ENCODE measurements at regions not wholly inside any gene's neighbourhood (a gene's known extent, or its start where the extent isn't known, plus 50 kb on each side); places are given as distances from the start of the nearest gene placed in this dataset.
"Not testable (repeated sequence)": the region's sequence is repeated elsewhere in the genome, so short reads cannot be mapped to it uniquely, and the experiment has no call there.

DNA sequence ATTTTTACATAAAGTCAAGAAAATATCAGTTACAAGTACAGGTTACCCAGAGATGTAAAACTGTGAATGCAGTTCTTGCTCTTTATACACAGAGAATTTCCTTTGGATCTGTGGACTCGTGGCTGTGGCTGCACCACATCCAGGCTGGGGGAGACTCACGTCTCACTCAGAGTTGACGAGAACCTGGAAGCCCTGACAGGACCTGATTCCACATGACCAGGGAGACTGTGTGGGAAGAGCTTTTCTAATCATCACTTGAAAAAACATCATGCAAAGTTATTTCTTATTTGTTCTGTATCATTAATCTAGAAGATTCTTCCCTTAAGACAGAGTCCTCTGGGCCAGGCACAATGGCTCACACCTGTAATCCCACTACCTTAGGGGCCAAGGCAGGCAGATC lies 1159.0 kb downstream of the RPIA start:
- peaks cover 5% of the 10 kb centered on the region for H3K4me1 ChIP-seq (ENCODE audit: insufficient read depth, low read length, severe bottlenecking)
- no peak overlapping the region for H3K4me3 ChIP-seq (ENCODE audit: low read depth, low read length, poor library complexity, severe bottlenecking)
- H3K36me3 ChIP-seq (ENCODE audit: insufficient read depth, low read length), result no peaks in the 10 kb centered on the region
- H3K4me2 ChIP-seq (ENCODE audit: low read length), result no peak overlapping the region
- no peaks in the 10 kb centered on the region for H3K9me2 ChIP-seq (ENCODE audit: low read depth, low read length)
- H3K27me3 ChIP-seq (ENCODE audit: insufficient read depth, low read length), result no peaks in the 10 kb centered on the region
- H2AFZ ChIP-seq (ENCODE audit: low read length), result no peak overlapping the region
- no peak overlapping the region for H3K9ac ChIP-seq (ENCODE audit: low read length)
- H3K79me2 ChIP-seq (ENCODE audit: insufficient read depth, low read length), result no peaks in the 10 kb centered on the region
- TF ChIP-seq EZH2 (IDR thresholded peaks at IDR 0.05; ENCODE audit: borderline replicate concordance, low read length), result no peak
- TF ChIP-seq, protein P1, sequence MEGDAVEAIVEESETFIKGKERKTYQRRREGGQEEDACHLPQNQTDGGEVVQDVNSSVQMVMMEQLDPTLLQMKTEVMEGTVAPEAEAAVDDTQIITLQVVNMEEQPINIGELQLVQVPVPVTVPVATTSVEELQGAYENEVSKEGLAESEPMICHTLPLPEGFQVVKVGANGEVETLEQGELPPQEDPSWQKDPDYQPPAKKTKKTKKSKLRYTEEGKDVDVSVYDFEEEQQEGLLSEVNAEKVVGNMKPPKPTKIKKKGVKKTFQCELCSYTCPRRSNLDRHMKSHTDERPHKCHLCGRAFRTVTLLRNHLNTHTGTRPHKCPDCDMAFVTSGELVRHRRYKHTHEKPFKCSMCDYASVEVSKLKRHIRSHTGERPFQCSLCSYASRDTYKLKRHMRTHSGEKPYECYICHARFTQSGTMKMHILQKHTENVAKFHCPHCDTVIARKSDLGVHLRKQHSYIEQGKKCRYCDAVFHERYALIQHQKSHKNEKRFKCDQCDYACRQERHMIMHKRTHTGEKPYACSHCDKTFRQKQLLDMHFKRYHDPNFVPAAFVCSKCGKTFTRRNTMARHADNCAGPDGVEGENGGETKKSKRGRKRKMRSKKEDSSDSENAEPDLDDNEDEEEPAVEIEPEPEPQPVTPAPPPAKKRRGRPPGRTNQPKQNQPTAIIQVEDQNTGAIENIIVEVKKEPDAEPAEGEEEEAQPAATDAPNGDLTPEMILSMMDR (IDR thresholded peaks at IDR 0.05; ENCODE audit: low read length), result no peak
- H4K20me1 ChIP-seq (ENCODE audit: insufficient read depth, low read length), result no peaks in the 10 kb centered on the region
- no peaks in the 10 kb centered on the region for H3F3A ChIP-seq (ENCODE audit: insufficient read depth, low read length)
- no peak overlapping the region for H3K27ac ChIP-seq (ENCODE audit: low read depth, low read length, poor library complexity, severe bottlenecking)
- H3K9me3 ChIP-seq (ENCODE audit: low read length), result no peaks in the 10 kb centered on the region

DNA sequence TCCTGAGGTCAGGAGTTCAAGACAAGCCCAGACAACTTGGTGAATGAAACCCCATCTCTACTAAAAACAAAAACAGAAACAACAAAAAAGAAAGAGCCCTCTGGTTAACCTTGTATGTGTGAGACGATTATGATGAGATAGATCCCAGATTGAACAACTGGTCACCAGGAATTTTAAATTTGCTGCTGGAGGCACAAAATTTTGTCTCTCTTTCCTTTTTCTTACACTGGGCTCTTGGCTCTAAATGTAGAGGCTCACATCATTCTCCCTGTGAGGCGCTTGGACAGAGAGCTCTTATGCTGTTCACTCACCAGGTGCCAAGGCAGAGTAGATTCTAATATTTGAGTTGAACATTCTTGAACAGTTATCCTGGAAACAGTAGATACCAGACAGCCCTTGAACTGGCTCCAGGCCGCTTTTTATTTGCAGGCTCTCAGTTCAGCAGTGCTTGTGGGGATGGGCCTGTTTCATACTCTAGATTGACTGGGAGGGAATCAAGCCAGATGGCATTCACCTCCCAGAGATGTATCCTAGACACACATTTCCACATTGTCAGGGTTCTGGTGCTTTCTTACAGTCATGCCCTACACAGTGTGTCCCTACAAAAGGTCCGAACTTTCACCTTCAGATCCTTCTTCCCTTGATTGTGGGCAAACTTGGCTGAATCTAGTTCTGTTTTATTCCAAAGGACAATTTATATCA lies 1159.6 kb downstream of the RPIA start:
- H3K4me1 ChIP-seq (ENCODE audit: insufficient read depth, low read length, severe bottlenecking), result peaks cover 5% of the 10 kb centered on the region
- no peak overlapping the region for H3K9ac ChIP-seq (ENCODE audit: low read length)
- H3K9me2 ChIP-seq (ENCODE audit: low read depth, low read length), result no peaks in the 10 kb centered on the region
- no peaks in the 10 kb centered on the region for H3K36me3 ChIP-seq (ENCODE audit: insufficient read depth, low read length)
- H3K4me2 ChIP-seq (ENCODE audit: low read length), result no peak overlapping the region; the same call in 1 of the 2 replicates
- no peaks in the 10 kb centered on the region for H3K79me2 ChIP-seq (ENCODE audit: insufficient read depth, low read length)
- H3F3A ChIP-seq (ENCODE audit: insufficient read depth, low read length), result no peaks in the 10 kb centered on the region
- TF ChIP-seq, protein P1 (IDR thresholded peaks at IDR 0.05; ENCODE audit: low read length), result no peak
- no peak for TF ChIP-seq EZH2 (IDR thresholded peaks at IDR 0.05; ENCODE audit: borderline replicate concordance, low read length)
- H3K27me3 ChIP-seq (ENCODE audit: insufficient read depth, low read length), result no peaks in the 10 kb centered on the region
- H4K20me1 ChIP-seq (ENCODE audit: insufficient read depth, low read length), result no peaks in the 10 kb centered on the region
- no peak overlapping the region for H3K4me3 ChIP-seq (ENCODE audit: low read depth, low read length, poor library complexity, severe bottlenecking)
- H3K27ac ChIP-seq (ENCODE audit: low read depth, low read length, poor library complexity, severe bottlenecking), result no peak overlapping the region
- no peak overlapping the region for H2AFZ ChIP-seq (ENCODE audit: low read length)
- no peaks in the 10 kb centered on the region for H3K9me3 ChIP-seq (ENCODE audit: low read length)

DNA sequence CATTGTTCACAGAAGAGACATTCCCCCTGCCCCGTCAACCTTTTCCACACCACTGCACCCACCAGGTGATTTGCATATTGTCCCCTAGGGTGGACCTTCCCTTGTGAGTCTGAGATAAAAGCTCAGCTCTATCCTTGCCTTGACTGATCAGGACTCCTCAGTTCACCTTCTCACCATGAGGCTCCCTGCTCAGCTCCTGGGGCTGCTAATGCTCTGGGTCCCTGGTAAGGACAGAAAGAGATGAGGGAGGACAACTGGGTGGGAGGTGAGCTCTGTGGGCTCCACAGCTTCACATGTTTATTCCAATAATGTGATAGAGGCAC lies 1160.1 kb downstream of the RPIA start:
- no peaks in the 10 kb centered on the region for H3K9me2 ChIP-seq (ENCODE audit: low read depth, low read length)
- H3K27me3 ChIP-seq (ENCODE audit: insufficient read depth, low read length), result no peaks in the 10 kb centered on the region
- no peaks in the 10 kb centered on the region for H4K20me1 ChIP-seq (ENCODE audit: insufficient read depth, low read length)
- no peak overlapping the region; the same call in 1 of the 2 replicates for H3K4me2 ChIP-seq (ENCODE audit: low read length)
- TF ChIP-seq EZH2 (IDR thresholded peaks at IDR 0.05; ENCODE audit: borderline replicate concordance, low read length), result no peak
- TF ChIP-seq, protein P1 (IDR thresholded peaks at IDR 0.05; ENCODE audit: low read length), result no peak
- no peaks in the 10 kb centered on the region for H3F3A ChIP-seq (ENCODE audit: insufficient read depth, low read length)
- no peak overlapping the region for H3K9ac ChIP-seq (ENCODE audit: low read length)
- H3K79me2 ChIP-seq (ENCODE audit: insufficient read depth, low read length), result no peaks in the 10 kb centered on the region
- no peaks in the 10 kb centered on the region for H3K36me3 ChIP-seq (ENCODE audit: insufficient read depth, low read length)
- H3K9me3 ChIP-seq (ENCODE audit: low read length), result no peaks in the 10 kb centered on the region
- H3K27ac ChIP-seq (ENCODE audit: low read depth, low read length, poor library complexity, severe bottlenecking), result no peak overlapping the region
- H3K4me3 ChIP-seq (ENCODE audit: low read depth, low read length, poor library complexity, severe bottlenecking), result no peak overlapping the region
- H2AFZ ChIP-seq (ENCODE audit: low read length), result no peak overlapping the region
- peaks cover 5% of the 10 kb centered on the region for H3K4me1 ChIP-seq (ENCODE audit: insufficient read depth, low read length, severe bottlenecking)

DNA sequence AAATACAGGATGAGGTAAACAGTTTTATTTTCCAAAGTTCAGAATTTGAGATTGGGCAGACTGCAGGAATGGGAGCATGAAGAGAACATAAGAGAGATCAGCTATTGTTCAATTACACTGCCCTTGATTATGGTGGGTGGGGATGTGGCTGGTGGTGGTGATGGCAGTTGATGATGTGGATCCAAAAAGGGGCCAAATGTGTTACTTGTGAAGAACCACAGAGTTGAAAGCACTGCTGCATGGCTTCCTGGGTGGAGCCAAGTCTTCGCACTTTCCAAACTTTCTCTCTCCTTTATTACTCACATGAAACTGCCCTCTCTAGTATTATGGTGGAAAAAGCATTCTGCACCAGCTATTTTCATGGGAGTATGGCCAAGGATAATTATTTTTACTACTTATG lies 1162.0 kb downstream of the RPIA start:
- H3K9me2 ChIP-seq (ENCODE audit: low read depth, low read length); H3F3A ChIP-seq (ENCODE audit: insufficient read depth, low read length); H3K4me3 ChIP-seq (ENCODE audit: low read depth, low read length, poor library complexity, severe bottlenecking); H3K4me1 ChIP-seq (ENCODE audit: insufficient read depth, low read length, severe bottlenecking); H3K36me3 ChIP-seq (ENCODE audit: insufficient read depth, low read length); H3K27me3 ChIP-seq (ENCODE audit: insufficient read depth, low read length); H2AFZ ChIP-seq (ENCODE audit: low read length); H3K27ac ChIP-seq (ENCODE audit: low read depth, low read length, poor library complexity, severe bottlenecking); H3K79me2 ChIP-seq (ENCODE audit: insufficient read depth, low read length); H3K9me3 ChIP-seq (ENCODE audit: low read length); H3K4me2 ChIP-seq (ENCODE audit: low read length); H4K20me1 ChIP-seq (ENCODE audit: insufficient read depth, low read length); H3K9ac ChIP-seq (ENCODE audit: low read length): not testable (repeated sequence)

DNA sequence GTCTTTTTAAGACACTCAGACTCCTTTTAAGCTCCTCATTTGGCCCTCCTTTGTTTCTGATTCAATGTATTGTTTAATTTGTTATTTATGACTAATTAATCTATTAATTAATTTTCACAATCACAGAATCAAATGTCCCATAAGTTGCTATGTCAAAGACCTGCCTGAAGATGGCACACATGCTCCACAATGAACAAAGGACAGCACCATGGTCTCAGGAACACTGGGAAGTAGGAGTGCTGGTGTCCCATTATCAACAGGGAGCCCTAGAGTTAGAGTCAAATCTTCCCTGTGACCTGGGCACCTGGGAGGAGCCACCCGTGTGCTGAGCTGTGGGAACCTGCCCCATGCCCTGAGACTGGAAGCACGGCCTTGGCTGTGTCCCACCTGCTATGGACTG lies 1164.3 kb downstream of the RPIA start:
- not testable (repeated sequence) for H3K36me3 ChIP-seq (ENCODE audit: insufficient read depth, low read length); H3K9ac ChIP-seq (ENCODE audit: low read length); H4K20me1 ChIP-seq (ENCODE audit: insufficient read depth, low read length); H3K79me2 ChIP-seq (ENCODE audit: insufficient read depth, low read length); H3K27ac ChIP-seq (ENCODE audit: low read depth, low read length, poor library complexity, severe bottlenecking); H3K9me2 ChIP-seq (ENCODE audit: low read depth, low read length); H3K27me3 ChIP-seq (ENCODE audit: insufficient read depth, low read length); H3K4me3 ChIP-seq (ENCODE audit: low read depth, low read length, poor library complexity, severe bottlenecking); H2AFZ ChIP-seq (ENCODE audit: low read length); H3K9me3 ChIP-seq (ENCODE audit: low read length); H3K4me1 ChIP-seq (ENCODE audit: insufficient read depth, low read length, severe bottlenecking); H3K4me2 ChIP-seq (ENCODE audit: low read length); H3F3A ChIP-seq (ENCODE audit: insufficient read depth, low read length)
